ENCODE measurements at regions not wholly inside any gene's neighbourhood (a gene's known extent, or its start where the extent isn't known, plus 50 kb on each side); places are given as distances from the start of the nearest gene placed in this dataset.

DNA sequence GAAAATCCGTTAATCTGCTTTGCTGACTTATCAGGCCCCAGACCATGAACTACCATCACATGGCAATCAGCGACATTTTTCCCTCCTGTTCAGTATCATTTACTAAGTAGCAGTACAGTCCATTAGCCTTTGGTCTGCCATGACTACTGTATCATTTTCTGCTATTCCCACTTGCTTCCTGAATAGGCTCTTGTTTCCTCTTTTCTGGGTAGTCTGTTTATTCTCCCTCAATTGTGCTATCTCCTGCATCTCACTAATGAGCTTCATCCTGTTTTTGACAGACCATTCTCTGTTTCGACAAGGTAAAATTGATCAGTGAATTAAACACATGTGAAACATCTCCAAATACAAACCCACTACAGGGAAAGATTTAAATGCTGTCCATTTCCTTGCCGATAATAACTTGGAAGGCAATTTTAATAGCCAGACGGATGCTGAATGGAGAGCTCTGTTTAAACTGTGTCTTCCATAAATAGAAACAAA lies 263.5 kb upstream of the ANKRD55 start:
- Mint-ChIP-seq H3K4me3 (no peak overlapping the region), H3K27ac (peak overlapping the region; percentile 2 to 58), H3K4me1 (peaks cover 18 to 28% (median 23%) of the 10 kb centered on the region in 3 donors), H3K9me3 (no peaks in the 10 kb centered on the region), H3K27me3 (no peaks in the 10 kb centered on the region), H3K36me3 (no peaks in the 10 kb centered on the region)
- no peak overlapping the region for H3K27ac ChIP-seq (ENCODE audit: low read length)
- no peaks in the 10 kb centered on the region for H3K9me3 ChIP-seq
- no peak overlapping the region for H3K4me3 ChIP-seq (ENCODE audit: control insufficient read depth in 1 of 2, extremely low read depth in 1 of 2, low read length in 1 of 2)
- POLR2A ChIA-PET: no interaction called here
- WGBS (ENCODE audit: insufficient coverage): 94% methylated on average over 3 of the region's 5 CpGs
- peaks cover 6 to 18% of the 10 kb centered on the region in 2 experiments for H3K4me1 ChIP-seq (ENCODE audit: control insufficient read depth in 1 of 2, extremely low read depth in 1 of 2, insufficient read depth in 2 of 2, low read length in 2 of 2)
- DNase-seq (no peak), ATAC-seq (replicated peaks in 1 of 4) (no peak)
- H3K27me3 ChIP-seq (replicated peaks in 1 of 2; ENCODE audit: control insufficient read depth in 2 of 2, extremely low read depth in 1 of 2, insufficient read depth in 2 of 2, low read length in 1 of 2): no peaks in the 10 kb centered on the region
- CTCF ChIA-PET: interaction anchor here in 1 of 2 donors (0.7 kb wide), 1 partner anchor 94 kb away, joined by 3 read pairs; no protein-coding TSS in a partner anchor
- no peaks in the 10 kb centered on the region for H3K36me3 ChIP-seq (ENCODE audit: control insufficient read depth in 2 of 2, extremely low read depth in 1 of 2, insufficient read depth in 1 of 2, low read length in 1 of 2)

DNA sequence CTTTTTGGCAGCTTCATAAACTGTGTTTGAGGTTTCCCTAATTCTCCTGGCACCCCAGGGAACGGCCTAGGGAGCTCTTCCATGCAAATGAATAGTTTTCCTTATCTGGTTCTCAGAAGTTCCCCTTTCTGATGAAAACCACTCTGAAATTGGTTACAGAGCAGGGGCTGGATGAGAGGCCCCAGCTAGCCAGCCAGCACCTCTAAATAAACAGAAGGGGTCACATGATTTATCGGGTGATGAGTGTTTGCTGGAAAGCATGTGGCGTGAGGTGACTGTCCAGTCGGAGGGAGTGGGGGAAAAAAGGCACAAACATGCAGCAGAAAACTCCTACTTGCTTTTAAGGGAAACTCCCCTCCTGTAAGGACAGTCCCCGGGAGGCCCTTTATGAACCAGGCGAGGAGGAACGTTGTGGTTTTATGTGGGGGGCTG lies 261.2 kb upstream of the ANKRD55 start:
- Histone ChIP-seq H3K9me3 (no peaks in the 10 kb centered on the region), H3K27me3 (replicated peaks in 1 of 2; ENCODE audit: control insufficient read depth in 2 of 2, extremely low read depth in 1 of 2, insufficient read depth in 2 of 2, low read length in 1 of 2) (no peaks in the 10 kb centered on the region), H3K4me3 (ENCODE audit: control insufficient read depth in 1 of 2, extremely low read depth in 1 of 2, low read length in 1 of 2) (no peak overlapping the region), H3K4me1 (ENCODE audit: control insufficient read depth in 1 of 2, extremely low read depth in 1 of 2, insufficient read depth in 2 of 2, low read length in 2 of 2) (peaks cover 11 to 21% of the 10 kb centered on the region in 2 experiments), H3K36me3 (ENCODE audit: control insufficient read depth in 2 of 2, extremely low read depth in 1 of 2, insufficient read depth in 1 of 2, low read length in 1 of 2) (no peaks in the 10 kb centered on the region), H3K27ac (ENCODE audit: low read length) (no peak overlapping the region)
- H3K9me3 Mint-ChIP-seq: no peaks in the 10 kb centered on the region
- H3K27me3 Mint-ChIP-seq: no peaks in the 10 kb centered on the region
- no peak overlapping the region for H3K4me3 Mint-ChIP-seq
- no peak for ATAC-seq (replicated peaks in 1 of 4)
- H3K4me1 Mint-ChIP-seq: peaks cover 28 to 37% (median 28%) of the 10 kb centered on the region in 3 donors
- DNase-seq: no peak
- H3K36me3 Mint-ChIP-seq: no peaks in the 10 kb centered on the region
- WGBS (ENCODE audit: insufficient coverage): no CpG with 5 or more reads among the region's 7 CpGs
- ChIA-PET POLR2A (interaction anchor here in 1 of 2 donors (0.7 kb wide), 1 partner anchor 313 kb away, joined by 3 read pairs; no protein-coding TSS in a partner anchor), CTCF (interaction anchor here in 1 of 2 donors (0.7 kb wide), 1 partner anchor 32 kb away, joined by 4 read pairs; no protein-coding TSS in a partner anchor)
- H3K27ac Mint-ChIP-seq: no peak overlapping the region

GRCh38 chr5:56493766-56494165 lies 260.6 kb upstream of the ANKRD55 start:
- Mint-ChIP-seq H3K4me1 (peaks cover 28 to 37% (median 28%) of the 10 kb centered on the region in 3 donors), H3K4me3 (no peak overlapping the region), H3K27me3 (no peaks in the 10 kb centered on the region), H3K27ac (no peak overlapping the region), H3K9me3 (no peaks in the 10 kb centered on the region), H3K36me3 (no peaks in the 10 kb centered on the region)
- no peak overlapping the region for H3K27ac ChIP-seq (ENCODE audit: low read length)
- ChIA-PET POLR2A (interaction anchor here in 1 of 2 donors (0.7 kb wide), 1 partner anchor 313 kb away, joined by 3 read pairs; no protein-coding TSS in a partner anchor), CTCF (interaction anchor here in 1 of 2 donors (0.7 kb wide), 1 partner anchor 31 kb away, joined by 4 read pairs; no protein-coding TSS in a partner anchor)
- no peaks in the 10 kb centered on the region for H3K36me3 ChIP-seq (ENCODE audit: control insufficient read depth in 2 of 2, extremely low read depth in 1 of 2, insufficient read depth in 1 of 2, low read length in 1 of 2)
- no peaks in the 10 kb centered on the region for H3K27me3 ChIP-seq (replicated peaks in 1 of 2; ENCODE audit: control insufficient read depth in 2 of 2, extremely low read depth in 1 of 2, insufficient read depth in 2 of 2, low read length in 1 of 2)
- DNase-seq (no peak), ATAC-seq (replicated peaks in 1 of 4) (no peak)
- 90% methylated on average over 4 of the region's 7 CpGs for WGBS (ENCODE audit: insufficient coverage)
- H3K9me3 ChIP-seq: no peaks in the 10 kb centered on the region
- no peak overlapping the region for H3K4me3 ChIP-seq (ENCODE audit: control insufficient read depth in 1 of 2, extremely low read depth in 1 of 2, low read length in 1 of 2)
- H3K4me1 ChIP-seq (ENCODE audit: control insufficient read depth in 1 of 2, extremely low read depth in 1 of 2, insufficient read depth in 2 of 2, low read length in 2 of 2): peaks cover 11 to 21% of the 10 kb centered on the region in 2 experiments

DNA sequence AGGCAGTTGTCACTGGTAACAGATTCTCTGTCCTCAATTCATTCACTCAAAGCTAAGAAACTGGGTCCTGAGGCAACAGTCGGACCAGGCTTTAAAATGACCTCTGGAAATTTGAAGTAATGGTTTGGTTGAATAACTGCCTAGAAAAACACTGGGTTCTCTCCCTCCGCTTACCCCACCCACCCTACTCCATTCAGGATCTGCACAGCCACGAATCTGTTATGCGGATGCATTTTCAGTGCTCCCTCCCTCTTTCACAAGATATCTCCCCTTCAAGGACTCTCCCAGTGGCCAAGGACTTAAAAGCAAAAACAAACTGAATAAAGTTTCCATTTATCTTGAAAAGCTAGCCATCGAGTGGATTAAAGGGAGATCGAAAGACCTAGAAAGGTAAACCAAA lies 260.2 kb upstream of the ANKRD55 start:
- Mint-ChIP-seq H3K9me3 (no peaks in the 10 kb centered on the region), H3K4me3 (no peak overlapping the region), H3K4me1 (peaks cover 28 to 37% (median 28%) of the 10 kb centered on the region in 3 donors), H3K36me3 (no peaks in the 10 kb centered on the region), H3K27me3 (no peaks in the 10 kb centered on the region), H3K27ac (no peak overlapping the region)
- H3K36me3 ChIP-seq (ENCODE audit: control insufficient read depth in 2 of 2, extremely low read depth in 1 of 2, insufficient read depth in 1 of 2, low read length in 1 of 2): no peaks in the 10 kb centered on the region
- H3K4me3 ChIP-seq (ENCODE audit: control insufficient read depth in 1 of 2, extremely low read depth in 1 of 2, low read length in 1 of 2): no peak overlapping the region
- H3K4me1 ChIP-seq (ENCODE audit: control insufficient read depth in 1 of 2, extremely low read depth in 1 of 2, insufficient read depth in 2 of 2, low read length in 2 of 2): peaks cover 11 to 21% of the 10 kb centered on the region in 2 experiments
- no peak overlapping the region for H3K27ac ChIP-seq (ENCODE audit: low read length)
- ATAC-seq (replicated peaks in 1 of 4) (no peak), DNase-seq (no peak)
- no peaks in the 10 kb centered on the region for H3K9me3 ChIP-seq
- CTCF ChIA-PET: no interaction called here
- WGBS (ENCODE audit: insufficient coverage): no CpG with 5 or more reads among the region's 6 CpGs
- H3K27me3 ChIP-seq (replicated peaks in 1 of 2; ENCODE audit: control insufficient read depth in 2 of 2, extremely low read depth in 1 of 2, insufficient read depth in 2 of 2, low read length in 1 of 2): no peaks in the 10 kb centered on the region
- POLR2A ChIA-PET: no interaction called here

DNA sequence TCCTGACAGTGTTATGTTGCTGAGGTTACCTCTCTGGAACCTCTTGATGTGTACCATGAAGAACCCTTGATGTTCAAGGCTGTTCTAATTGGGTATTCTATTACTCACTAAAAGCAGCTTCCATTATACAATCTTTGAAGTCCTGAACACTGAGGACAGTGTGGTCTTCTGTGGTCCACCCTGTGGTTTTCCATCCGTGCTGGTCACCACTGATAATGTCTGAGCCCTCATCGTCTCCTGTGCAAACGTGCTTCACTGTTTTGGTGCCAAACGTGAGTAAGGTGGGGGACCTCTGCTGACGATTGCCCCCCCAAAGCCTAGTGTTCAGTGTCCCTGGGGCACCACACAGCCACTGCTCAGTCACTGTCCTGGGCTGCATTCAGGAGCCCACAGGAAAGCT lies 259.7 kb upstream of the ANKRD55 start:
- no peaks in the 10 kb centered on the region for H3K36me3 ChIP-seq (ENCODE audit: control insufficient read depth in 2 of 2, extremely low read depth in 1 of 2, insufficient read depth in 1 of 2, low read length in 1 of 2)
- CTCF ChIA-PET: no interaction called here
- POLR2A ChIA-PET: interaction anchor here in 1 of 2 donors (0.5 kb wide), 1 partner anchor 33 kb away, joined by 3 read pairs; no protein-coding TSS in a partner anchor
- H3K4me1 ChIP-seq (ENCODE audit: control insufficient read depth in 1 of 2, extremely low read depth in 1 of 2, insufficient read depth in 2 of 2, low read length in 2 of 2): peaks cover 11 to 21% of the 10 kb centered on the region in 2 experiments
- H3K27ac ChIP-seq (ENCODE audit: low read length): no peak overlapping the region
- no peaks in the 10 kb centered on the region for H3K27me3 ChIP-seq (replicated peaks in 1 of 2; ENCODE audit: control insufficient read depth in 2 of 2, extremely low read depth in 1 of 2, insufficient read depth in 2 of 2, low read length in 1 of 2)
- no peak overlapping the region for H3K4me3 Mint-ChIP-seq
- DNase-seq: no peak
- no peaks in the 10 kb centered on the region for H3K36me3 Mint-ChIP-seq
- WGBS (ENCODE audit: insufficient coverage): 96% methylated on average over 4 of the region's 5 CpGs
- H3K27ac Mint-ChIP-seq: no peak overlapping the region
- ATAC-seq (replicated peaks in 1 of 4): no peak
- no peaks in the 10 kb centered on the region for H3K27me3 Mint-ChIP-seq
- H3K9me3 Mint-ChIP-seq: no peaks in the 10 kb centered on the region
- H3K4me3 ChIP-seq (ENCODE audit: control insufficient read depth in 1 of 2, extremely low read depth in 1 of 2, low read length in 1 of 2): no peak overlapping the region
- H3K4me1 Mint-ChIP-seq: peaks cover 28 to 37% (median 28%) of the 10 kb centered on the region in 3 donors
- H3K9me3 ChIP-seq: no peaks in the 10 kb centered on the region

- H3K27ac ChIP-seq (ENCODE audit: low read length): no peak overlapping the region
- 6% methylated on average over 3 of the region's 9 CpGs for WGBS (ENCODE audit: insufficient coverage)
- no peaks in the 10 kb centered on the region for H3K36me3 ChIP-seq (ENCODE audit: control insufficient read depth in 2 of 2, extremely low read depth in 1 of 2, insufficient read depth in 1 of 2, low read length in 1 of 2)
- H3K4me1 ChIP-seq (ENCODE audit: control insufficient read depth in 1 of 2, extremely low read depth in 1 of 2, insufficient read depth in 2 of 2, low read length in 2 of 2): peaks cover 8 to 12% of the 10 kb centered on the region in 2 experiments
- no peaks in the 10 kb centered on the region for H3K27me3 ChIP-seq (replicated peaks in 1 of 2; ENCODE audit: control insufficient read depth in 2 of 2, extremely low read depth in 1 of 2, insufficient read depth in 2 of 2, low read length in 1 of 2)
- Mint-ChIP-seq H3K4me3 (peak overlapping the region in 2 of 3 donors; percentile 31 to 64), H3K4me1 (peaks cover 17 to 27% (median 19%) of the 10 kb centered on the region in 3 donors), H3K27ac (peak overlapping the region; percentile 91 to 92), H3K27me3 (no peaks in the 10 kb centered on the region), H3K36me3 (no peaks in the 10 kb centered on the region), H3K9me3 (peaks cover 3 to 5% (median 4%) of the 10 kb centered on the region in 3 donors)
- CTCF ChIA-PET: interaction anchor here in 1 of 2 donors (0.6 kb wide), 1 partner anchor 1547 kb away, joined by 4 read pairs; no protein-coding TSS in a partner anchor
- H3K4me3 ChIP-seq (ENCODE audit: control insufficient read depth in 1 of 2, extremely low read depth in 1 of 2, low read length in 1 of 2): no peak overlapping the region
- peak in 28 of 35 experiments; percentile 10 to 61 (median 29) for DNase-seq
- ATAC-seq (replicated peaks in 1 of 4): peak; percentile 80 to 93 (median 88)
- POLR2A ChIA-PET: interaction anchor here in 1 of 2 donors (0.5 kb wide), 1 partner anchor 48 kb away, joined by 3 read pairs; no protein-coding TSS in a partner anchor
- H3K9me3 ChIP-seq: no peaks in the 10 kb centered on the region
These were observed 257.9 kb upstream of the ANKRD55 start for GRCh38 chr5:56490971-56491468.
